IPS-NIHi7 (cell line): ENCODE measurements at regions not wholly inside any gene's neighbourhood (a gene's known extent, or its start where the extent isn't known, plus 50 kb on each side); places are given as distances from the start of the nearest gene placed in this dataset.
"Not testable (repeated sequence)": the region's sequence is repeated elsewhere in the genome, so short reads cannot be mapped to it uniquely, and the experiment has no call there.

ENCODE experiments used
- DNase-seq: peaks from one replicate; pipeline ENCODE4 v3.0.0; 2012; ENCODE audit warnings: mixed read lengths; ENCODE audit errors: extremely low spot score

DNA sequence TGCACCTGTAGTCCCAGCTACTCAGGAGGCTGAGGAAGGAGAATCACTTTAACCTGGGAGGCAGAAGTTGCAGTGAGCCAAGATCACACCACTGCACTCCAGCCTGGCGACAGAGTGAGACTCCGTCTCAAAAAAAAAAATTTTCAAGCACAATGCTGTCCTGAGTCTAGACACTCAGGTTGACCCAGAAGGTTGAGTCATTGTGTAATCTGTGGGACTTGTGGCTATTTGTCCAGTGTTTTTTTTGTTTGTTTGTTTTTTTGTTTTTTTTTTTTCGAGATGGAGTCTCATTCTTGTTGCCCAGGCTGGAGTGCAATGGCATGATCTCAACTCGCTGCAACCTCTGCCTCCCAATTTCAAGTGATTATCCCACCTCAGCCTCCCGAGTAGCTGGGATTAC is 74.3 kb upstream of the SOX13 start:
- DNase-seq, result not testable (repeated sequence)

DNA sequence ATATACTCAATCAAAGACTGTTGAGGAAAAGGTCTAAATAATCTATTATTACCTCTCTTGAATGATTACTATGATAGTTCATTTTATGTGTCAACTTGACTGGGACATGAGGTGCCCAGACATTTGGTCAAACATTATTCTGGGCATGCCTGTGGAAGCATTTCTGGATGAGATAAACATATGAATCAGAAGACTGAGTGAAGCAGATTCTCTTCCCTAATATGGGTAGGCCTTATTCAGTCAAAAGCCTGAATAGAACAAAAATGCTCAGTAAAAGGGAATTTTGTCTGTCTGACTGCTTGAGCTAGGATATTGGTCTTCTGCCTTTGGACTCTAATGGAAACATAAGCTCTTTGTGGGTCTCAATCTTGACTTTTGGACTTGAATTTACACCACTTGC is 73.3 kb upstream of the SOX13 start:
- DNase-seq, result no peak

DNA sequence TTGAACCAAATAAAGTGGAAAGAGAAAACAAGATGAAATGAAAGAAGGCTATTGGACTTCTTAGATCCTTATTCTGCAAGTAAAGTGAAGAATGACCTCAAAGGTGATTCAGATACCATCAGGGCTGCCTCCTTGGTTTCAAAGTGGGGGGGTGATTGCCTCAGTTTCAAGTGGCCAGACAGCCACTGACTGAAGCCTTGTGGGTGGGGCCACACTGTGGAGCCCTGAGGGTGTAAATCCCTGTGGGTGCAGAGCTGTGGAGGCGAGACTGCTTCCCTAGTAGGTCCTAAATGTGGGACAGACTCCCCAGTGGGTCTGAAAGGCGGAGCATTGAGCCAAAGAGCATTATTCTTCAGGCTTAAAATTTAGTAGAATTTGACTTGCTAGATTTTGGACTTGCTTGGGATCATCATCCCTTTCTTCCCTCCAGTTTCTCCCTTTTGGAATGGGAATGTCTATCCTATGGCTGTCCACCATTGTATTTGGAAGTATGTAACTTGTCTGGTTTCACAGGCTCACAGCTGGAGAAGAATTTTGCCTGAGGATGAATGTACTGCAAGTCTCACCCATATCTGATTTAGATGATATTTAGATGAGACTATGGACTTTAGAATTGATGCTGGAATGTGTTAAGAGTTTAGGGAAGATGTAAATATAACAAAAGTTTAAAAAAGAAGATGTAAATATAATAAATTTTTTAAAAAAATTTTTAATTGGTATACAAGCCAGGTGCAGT is 71.6 kb upstream of the SOX13 start:
- no peak for DNase-seq

DNA sequence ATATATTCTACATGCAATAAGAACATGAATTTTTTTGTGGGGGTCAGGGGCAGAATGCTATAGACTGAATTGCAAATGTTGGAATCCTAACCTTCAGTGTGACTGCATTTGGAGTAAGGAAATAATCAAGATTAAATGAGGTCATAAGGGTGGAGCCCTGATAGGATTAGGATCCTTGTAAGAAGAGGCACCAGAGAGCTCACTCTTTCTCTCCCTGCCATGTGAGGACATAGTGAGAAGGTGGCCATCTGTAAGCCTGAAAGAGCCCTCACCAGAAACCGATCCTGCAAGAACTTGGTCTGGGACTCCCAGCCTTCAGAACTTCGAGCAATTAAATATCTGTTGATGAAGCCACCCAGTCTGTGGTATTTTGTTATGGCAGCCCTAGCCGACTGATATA is 70.3 kb upstream of the SOX13 start:
- DNase-seq, result no peak

DNA sequence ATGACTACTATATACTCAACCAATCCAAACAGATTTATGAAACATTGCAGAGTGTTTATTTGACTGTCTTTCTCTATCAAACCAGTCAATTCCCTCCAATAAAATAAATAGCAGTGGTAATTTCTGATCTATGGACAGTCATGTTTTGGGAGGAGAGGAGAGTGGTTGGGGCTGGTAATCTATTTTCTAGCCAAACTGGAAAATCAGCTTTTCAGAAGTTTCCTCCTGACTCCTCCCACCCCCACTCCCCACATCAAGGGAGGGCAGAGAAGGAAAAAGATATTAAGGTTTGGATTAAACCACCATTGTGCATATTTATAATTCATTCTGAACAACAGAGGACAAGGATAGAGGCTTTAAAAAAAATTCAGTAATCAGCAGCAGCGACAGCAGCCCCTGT is 69.4 kb upstream of the SOX13 start:
- no peak for DNase-seq

DNA sequence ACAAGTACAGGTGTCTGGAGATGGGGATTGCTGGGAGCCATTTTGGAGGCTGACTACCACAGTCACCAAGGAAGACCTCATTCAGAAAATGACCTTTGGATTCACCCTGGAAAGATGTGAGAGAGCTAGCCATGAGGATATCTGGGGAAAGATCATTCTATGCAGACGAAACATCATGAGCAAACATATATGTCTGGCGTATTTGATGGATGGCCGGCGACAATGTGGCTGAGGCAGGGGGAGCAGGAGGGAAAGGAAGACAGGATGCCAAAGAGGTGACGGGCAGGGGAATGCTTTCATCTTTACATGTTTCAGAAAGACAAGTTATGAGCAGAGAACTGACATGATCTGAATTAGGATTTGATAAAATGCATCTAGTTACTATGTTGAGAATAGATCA is 61.5 kb upstream of the SOX13 start:
- DNase-seq, result no peak

DNA sequence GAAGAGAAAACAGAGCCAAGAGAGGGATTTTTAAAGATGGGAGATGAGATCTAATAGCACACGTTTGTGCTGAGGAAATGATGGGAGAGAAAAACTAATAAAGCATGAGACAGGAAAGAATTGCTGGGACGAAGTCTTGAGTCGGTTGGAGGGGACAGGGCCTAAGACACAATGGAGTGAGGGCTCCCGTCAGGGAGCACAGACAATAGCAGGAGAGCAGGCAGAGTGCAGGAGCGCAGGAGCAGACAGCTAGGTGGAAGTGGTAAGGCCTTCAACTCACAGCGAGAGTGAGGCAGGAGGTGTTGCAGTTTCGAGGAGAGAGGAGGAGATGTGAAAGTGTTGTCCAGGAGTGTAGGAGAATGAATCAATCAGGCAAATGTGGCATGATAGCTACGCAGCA is 59.9 kb upstream of the SOX13 start:
- peak; percentile 46 for DNase-seq

DNA sequence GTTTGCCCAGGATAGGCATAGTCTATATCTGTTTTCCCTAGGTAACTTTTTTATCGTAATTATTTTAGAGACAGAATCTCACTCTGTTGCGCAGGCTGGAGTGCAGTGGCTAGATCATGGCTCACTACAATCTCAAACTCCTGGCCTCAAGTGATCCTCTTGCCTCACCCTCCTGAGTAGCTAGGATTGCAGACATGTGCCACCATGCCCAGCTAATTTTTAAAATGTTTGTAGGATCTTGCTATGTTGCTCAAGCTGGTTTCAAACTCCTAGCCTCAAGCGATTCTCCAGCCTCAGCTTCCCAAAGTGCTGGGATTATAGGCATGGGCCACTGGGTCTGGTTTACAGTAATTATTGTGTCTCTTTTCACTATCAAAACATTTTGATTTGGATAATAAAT is 58.6 kb upstream of the SOX13 start:
- no peak for DNase-seq

DNA sequence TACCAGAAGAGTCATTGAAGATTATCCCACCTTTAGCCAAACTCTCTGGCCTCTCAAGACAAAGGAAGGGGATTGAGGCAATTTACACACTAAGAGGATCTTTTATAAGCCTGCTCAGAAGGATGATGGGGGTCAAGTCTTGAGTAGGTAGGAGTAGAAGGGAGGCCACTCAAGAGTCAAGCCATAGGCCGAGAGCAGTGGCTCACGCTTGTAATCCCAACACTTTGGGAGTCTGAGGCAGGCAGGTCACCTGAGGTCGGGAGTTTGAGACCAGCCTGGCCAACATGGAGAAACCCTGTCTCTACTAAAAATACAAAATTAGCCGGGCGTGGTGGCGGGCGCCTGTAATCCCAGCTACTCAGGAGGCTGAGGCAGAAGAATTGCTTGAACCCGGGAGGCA is 58.0 kb upstream of the SOX13 start:
- not testable (repeated sequence) for DNase-seq

DNA sequence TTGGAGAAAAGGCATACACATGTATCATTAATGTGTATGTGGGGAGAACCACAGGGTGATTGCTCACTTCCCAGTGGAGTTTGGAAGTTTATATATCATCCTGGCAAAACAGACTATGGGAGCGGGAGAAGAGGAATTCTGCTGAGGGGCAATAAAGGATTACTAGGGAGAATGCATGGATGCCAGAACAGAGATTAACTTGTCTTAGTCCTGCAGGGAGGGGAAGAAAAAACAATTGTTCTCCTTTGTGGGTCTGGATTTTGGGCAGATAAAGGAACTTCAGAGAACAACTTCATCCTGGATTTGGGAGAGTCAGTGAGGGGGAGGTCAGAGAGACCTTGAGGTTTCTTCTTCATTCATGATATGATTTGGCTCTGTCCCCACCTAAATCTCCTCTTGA is 55.9 kb upstream of the SOX13 start:
- no peak for DNase-seq

DNA sequence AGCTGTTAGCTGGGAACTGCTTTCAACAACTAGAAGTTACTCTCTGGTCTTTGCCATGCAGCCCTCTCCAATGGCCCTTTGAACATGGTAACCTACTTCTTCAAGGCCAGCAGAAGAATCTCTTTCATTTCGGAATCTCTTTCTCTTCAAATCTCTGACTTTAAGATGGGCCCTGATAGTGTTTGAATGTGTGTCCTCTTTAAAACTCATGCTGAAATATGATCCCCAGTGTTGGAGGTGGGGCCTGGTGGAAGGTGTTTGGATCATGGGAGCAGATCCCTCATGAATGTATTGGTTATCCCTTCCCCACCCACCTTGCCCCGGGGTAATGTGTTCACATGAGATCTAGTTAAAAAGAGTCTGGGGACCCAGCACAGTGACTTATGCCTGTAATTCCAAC is 54.5 kb upstream of the SOX13 start:
- no peak for DNase-seq
